IPS-18c (cell line): ENCODE measurements at regions not wholly inside any gene's neighbourhood (a gene's known extent, or its start where the extent isn't known, plus 50 kb on each side); places are given as distances from the start of the nearest gene placed in this dataset.

Source experiments
- H3K4me3 ChIP-seq: 2 replicates; pipeline ENCODE4 v1.7.0; 2013; ENCODE audit warnings: low read depth, mild to moderate bottlenecking, low read length, moderate library complexity; ENCODE audit not compliant: insufficient read depth
- H3K9me3 ChIP-seq: one replicate; pipeline ENCODE4 v1.6.1; 2013; ENCODE audit warnings: mild to moderate bottlenecking, low read length, moderate library complexity; ENCODE audit not compliant: control insufficient read depth, insufficient read depth

DNA sequence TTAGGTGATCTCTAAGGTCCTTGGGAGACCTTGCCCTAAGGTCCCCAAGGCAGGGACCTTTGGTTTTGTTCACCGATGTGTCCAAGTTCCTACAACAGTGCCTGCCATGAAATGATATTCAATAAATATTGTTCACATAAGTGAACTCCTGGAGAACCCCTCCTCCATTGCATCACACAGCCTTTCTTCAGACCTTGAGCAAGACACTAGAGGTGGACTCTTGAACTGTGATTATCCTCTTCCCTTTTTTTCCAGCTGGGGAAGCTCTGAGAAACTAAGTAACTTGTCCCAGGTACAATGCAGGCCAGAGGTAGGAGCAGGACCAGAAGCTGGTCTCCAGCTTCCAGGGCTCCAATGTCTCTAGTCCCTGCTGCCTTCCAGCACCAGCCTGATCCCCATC lies 76.6 kb upstream of the LMO1 start:
- Histone ChIP-seq H3K4me3 (no peak overlapping the region), H3K9me3 (no peaks in the 10 kb centered on the region)

DNA sequence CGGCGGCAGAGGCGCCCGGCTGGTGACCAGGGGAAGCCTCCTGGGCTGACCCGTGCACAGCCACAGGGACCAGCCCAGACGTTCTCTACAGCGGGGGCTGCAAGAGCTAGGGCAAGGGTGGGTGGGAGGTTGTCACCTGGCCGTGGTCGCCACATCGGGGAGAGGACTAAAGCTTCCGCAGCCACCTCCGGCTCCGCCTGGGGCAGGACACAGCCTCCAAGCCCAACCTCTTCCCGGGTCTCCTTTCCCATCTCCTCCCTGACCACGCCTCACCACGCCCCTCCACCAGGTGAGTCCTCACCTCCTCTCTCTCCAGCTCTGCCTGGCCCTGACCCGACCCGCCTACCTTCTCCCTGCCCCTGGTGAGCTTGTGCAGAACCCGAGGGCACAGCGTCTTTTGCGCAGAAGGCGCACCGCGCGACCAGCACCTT lies 75.9 kb upstream of the LMO1 start:
- Histone ChIP-seq H3K9me3 (no peaks in the 10 kb centered on the region), H3K4me3 (no peak overlapping the region)

- no peak overlapping the region for H3K4me3 ChIP-seq
- no peaks in the 10 kb centered on the region for H3K9me3 ChIP-seq
Measured at GRCh38 chr11:8338138-8338537, 74.5 kb upstream of the LMO1 start.

DNA sequence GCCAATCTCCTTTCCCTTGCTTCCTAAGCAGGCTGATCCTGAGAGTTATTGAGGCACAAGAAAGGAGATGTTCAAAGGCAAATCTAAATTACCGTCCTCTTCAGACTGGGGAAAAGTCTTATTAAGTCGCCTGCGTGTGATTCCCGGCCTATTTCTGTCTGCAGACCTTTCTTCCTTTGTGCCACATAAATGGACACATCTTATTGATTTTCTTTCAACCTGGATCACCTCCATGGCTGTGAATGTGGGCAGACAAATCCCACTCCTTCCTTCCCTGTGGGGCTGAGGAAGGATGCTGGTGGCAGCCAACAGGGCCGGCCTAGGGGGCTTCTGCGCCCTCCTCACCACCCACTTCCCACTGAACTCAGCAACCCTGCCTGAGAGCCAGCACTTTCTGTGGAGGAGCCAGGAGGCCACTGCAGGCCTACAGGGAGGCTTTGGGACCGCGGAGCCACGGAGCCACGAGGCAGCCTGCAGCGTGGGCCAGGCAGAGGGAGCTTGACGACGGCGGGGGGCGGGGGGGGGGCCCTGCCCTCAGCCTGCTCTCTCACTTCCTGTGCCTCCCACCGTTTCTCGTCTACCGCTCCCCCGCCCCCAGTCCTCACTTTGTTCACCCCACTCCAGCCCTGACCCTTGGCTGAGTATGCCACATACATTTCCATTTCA lies 73.6 kb upstream of the LMO1 start:
- no peak overlapping the region for H3K4me3 ChIP-seq
- H3K9me3 ChIP-seq, result no peaks in the 10 kb centered on the region

DNA sequence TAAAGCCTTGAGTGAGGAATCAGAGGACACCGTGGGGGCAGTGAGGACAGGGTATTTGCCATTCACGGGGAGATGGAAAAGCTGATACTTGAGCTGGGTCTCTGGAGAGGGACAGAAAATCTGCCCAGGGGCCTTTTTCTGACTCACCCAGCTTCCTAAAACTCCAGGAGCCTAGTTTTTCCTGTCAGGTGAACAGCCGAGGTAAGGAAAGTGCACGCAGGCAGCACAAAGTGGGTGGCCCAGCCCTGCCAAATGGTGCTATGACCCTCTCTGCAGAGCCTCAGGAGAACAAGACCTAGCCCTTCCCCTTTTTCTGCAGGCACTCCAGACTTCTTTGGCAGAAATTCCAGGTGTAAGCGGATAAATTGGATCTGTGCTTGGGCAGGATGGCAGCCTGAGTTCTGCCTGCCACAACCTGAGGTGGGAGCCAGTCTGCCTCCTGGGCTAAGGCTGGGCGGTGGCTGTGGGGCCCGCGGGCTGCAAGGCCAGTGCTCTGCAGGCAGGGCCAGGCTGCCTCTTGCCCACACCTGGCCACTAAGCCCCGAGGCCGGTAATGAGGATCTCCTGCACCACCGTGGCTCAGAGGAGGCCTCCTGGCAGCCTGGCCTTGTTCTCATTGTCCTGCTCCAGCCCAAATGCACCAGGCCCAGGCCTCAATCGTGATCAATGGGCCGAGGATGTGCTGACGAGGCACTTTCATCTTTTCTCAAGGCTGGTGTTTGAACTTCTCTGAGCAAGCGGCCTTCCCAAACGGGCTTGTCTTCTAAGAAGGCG lies 72.9 kb upstream of the LMO1 start:
- Histone ChIP-seq H3K4me3 (no peak overlapping the region), H3K9me3 (no peaks in the 10 kb centered on the region)

GRCh38 chr11:8335683-8336082 lies 72.0 kb upstream of the LMO1 start:
- Histone ChIP-seq H3K9me3 (no peaks in the 10 kb centered on the region), H3K4me3 (no peak overlapping the region)

GRCh38 chr11:8335186-8335585 lies 71.5 kb upstream of the LMO1 start:
- H3K9me3 ChIP-seq, result no peaks in the 10 kb centered on the region
- no peak overlapping the region for H3K4me3 ChIP-seq

DNA sequence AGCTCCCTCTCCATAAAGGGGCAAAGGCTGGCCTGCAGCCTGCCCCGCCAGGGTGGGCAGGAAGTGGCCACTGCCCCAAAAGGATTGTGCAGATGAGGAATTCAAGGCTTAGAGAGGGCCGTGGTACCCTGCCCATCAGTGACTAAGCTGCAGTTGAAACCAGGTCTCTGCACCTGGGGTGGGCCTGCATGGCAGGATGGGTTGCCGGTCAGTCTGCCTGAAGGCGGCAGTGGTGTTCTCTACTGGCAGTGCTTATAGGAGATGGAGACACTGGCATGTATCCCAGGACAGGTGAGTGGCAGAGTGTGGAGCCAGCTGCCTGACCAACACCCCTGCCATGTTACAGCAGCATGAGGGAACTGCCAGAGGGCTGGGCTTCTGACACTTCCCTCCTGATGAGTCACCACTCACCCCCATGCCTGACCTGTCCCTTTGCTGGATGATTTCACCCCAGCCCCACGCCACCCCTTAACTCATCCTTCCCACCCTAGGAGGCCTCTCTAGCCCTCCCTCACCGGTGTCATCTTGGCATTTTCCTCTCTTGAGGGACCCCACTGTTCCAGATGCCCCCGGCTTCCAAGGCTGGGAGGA lies 70.2 kb upstream of the LMO1 start:
- no peaks in the 10 kb centered on the region for H3K9me3 ChIP-seq
- no peak overlapping the region for H3K4me3 ChIP-seq

DNA sequence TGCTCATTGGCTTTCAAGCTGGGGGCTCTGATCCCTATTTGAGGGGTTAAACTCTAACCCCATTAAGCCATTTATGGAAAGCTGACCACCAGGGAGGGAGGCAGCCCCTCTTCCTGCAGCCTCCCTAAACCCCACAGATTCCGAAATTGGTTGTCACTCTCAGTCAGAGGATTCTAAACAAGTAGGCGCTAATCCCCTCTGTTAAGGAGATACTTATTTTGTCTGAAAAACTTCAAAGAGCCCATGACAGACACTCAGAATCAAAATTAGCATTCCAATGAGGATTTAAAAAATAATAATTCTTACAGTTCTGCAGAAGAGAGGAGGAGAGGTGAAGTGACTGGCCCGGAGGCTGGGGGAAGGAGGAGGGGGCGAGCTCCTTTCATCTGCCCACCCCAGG lies 69.7 kb upstream of the LMO1 start:
- H3K4me3 ChIP-seq, result no peak overlapping the region
- no peaks in the 10 kb centered on the region for H3K9me3 ChIP-seq

- no peak overlapping the region for H3K4me3 ChIP-seq
- no peaks in the 10 kb centered on the region for H3K9me3 ChIP-seq
Measured at GRCh38 chr11:8332891-8333290, 69.2 kb upstream of the LMO1 start.

GRCh38 chr11:8332196-8332595 lies 68.5 kb upstream of the LMO1 start:
- H3K9me3 ChIP-seq, result no peaks in the 10 kb centered on the region
- H3K4me3 ChIP-seq, result no peak overlapping the region

GRCh38 chr11:8331767-8332166 lies 68.1 kb upstream of the LMO1 start:
- H3K9me3 ChIP-seq, result no peaks in the 10 kb centered on the region
- H3K4me3 ChIP-seq, result no peak overlapping the region

- no peak overlapping the region for H3K4me3 ChIP-seq
- no peaks in the 10 kb centered on the region for H3K9me3 ChIP-seq
Measured at GRCh38 chr11:8330896-8331295, 67.2 kb upstream of the LMO1 start.

DNA sequence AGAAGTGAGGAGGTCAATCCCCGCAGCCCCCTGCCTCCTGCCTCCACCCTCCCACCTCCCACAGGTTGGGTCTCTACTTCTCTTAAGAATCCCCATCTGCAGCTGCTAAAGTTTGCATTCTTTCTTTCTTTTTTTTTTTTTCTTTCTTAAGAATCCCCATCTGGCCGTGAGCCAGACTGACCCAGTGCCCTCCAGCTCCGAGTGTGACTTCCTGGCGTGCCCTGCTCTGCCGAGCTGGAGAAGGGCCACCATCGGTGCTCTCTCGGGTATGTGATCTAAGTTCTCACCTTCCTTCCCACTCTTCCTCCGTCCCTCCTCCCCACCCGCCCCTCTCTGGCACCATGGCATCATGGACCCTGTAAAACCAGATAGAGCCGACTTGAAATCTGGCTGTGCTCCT lies 66.7 kb upstream of the LMO1 start:
- Histone ChIP-seq H3K4me3 (no peak overlapping the region), H3K9me3 (no peaks in the 10 kb centered on the region)

DNA sequence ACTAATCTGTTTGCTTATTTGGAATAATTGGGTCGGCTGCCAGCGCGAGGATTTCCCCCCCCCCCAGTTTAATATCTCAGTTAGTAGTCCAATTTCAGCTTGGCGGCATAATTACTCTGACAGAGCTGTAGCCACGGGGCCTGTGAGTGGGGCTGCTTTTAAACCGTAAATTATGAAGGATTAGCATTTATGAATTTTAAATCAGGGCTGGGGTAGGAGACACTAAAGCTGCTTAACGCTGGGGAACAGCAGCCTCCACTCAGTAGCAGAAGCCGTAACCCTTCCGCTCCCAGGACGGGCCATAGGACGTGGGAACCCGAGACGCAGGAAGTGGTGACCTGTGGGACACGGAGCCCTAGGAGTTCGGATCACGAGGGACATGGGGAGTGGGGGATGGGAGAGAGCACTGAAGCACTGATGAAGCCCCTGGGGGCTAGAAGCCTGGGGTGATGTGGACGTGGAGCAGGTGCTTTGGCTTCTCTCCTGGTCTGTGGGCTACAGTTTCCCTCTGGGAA lies 66.2 kb upstream of the LMO1 start:
- H3K9me3 ChIP-seq, result no peaks in the 10 kb centered on the region
- no peak overlapping the region for H3K4me3 ChIP-seq

- H3K4me3 ChIP-seq, result peak overlapping the region; percentile 25; the same call in 1 of the 2 replicates
- H3K9me3 ChIP-seq, result no peaks in the 10 kb centered on the region
Measured at GRCh38 chr11:8329336-8329735, 65.7 kb upstream of the LMO1 start.

DNA sequence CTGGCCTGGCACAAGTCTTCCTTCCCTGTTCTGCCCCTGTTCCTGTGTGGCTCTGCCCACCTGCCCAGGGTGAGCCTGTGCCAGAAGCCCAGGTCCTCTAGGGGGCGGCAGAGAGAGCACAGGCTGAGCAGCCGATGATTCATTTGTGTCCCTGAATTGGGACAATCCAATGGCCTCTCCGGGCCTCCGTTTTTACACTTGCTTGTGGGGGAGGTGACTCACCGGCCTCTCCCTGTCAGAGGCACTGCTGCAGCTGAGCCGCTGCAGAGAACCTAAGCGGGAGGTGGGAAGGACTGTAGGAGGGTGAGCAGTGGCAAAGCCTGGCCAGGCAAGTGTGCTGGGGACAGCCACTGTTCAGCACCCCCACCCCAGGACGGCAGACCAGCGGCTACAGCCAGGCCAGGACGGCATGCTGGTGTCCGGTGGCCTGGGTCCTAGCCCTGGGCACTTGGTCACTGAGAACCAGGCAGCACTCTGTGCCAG lies 65.2 kb upstream of the LMO1 start:
- peak overlapping the region; percentile 25; the same call in 1 of the 2 replicates for H3K4me3 ChIP-seq

DNA sequence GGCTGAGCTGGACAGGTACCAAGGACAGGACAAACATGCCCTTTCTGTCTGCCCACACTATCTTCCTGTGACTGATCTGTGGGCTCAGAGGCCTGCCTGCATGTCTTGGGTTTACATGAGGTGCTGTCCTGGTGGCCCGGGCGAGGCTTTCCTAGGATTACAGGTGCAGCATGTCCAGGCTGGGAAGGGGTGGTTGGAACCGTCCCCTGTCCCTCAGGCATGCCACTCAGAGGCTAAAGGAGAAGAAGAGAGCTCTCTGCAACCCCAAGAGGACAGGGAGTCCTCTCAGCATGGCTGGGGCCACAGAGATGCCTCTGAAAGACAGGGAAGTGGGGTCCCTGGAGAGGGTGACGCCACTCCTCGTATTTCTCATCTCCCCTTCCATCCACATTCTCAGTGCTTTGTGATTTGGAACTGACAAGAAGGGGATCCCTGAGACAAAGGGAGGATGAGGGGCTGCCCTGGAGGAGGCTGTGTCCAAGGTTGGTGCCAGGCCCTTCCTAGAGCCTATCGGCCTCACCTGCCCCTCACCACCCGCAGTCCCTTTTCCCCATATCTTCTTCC lies 64.6 kb upstream of the LMO1 start:
- Histone ChIP-seq H3K9me3 (no peaks in the 10 kb centered on the region), H3K4me3 (no peak overlapping the region)

More for the DNA sequence above, 65.2 kb upstream of the LMO1 start:
- no peaks in the 10 kb centered on the region for H3K9me3 ChIP-seq
